ENCODE measurements at regions not wholly inside any gene's neighbourhood (a gene's known extent, or its start where the extent isn't known, plus 50 kb on each side); places are given as distances from the start of the nearest gene placed in this dataset.
"Not testable (repeated sequence)": the region's sequence is repeated elsewhere in the genome, so short reads cannot be mapped to it uniquely, and the experiment has no call there.

DNA sequence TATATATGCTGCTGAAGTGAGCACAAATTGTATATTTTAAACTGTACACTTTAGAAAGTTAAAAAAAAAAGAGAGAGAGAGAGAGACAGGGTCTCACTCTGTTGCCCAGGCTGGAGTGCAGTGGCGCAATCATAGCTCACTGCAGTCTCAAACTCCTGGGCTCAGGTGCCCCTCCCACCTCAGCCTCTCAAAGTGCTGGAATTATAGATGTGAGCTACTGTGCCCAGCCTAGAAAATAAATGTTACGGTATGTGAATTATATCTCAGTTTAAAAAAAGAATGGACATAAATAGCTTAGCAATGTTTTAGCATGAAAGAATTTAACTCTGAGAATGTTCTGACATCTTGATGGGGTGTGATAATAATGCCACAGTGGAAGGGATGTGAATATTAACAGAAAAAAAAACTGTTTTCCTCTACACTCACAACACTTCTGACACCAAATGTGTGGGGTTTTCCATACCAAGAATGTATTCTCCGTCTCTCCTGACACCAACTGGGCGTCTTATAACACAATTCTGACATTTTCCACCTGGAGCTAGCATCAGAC, 162.1 kb downstream of the PLCE1 start:
- FAIRE-seq (no peak), DNase-seq (peak in 1 of 5 donors; percentile 3)
- Histone ChIP-seq H3K36me3 (ENCODE audit: control insufficient read depth in 2 of 3, insufficient read depth in 3 of 3, low read length in 3 of 3) (no peaks in the 10 kb centered on the region), H3K9me3 (ENCODE audit: control insufficient read depth in 2 of 3, insufficient read depth in 1 of 3, low read length in 3 of 3) (no peaks in the 10 kb centered on the region), H3K4me1 (ENCODE audit: control insufficient read depth in 2 of 3, insufficient read depth in 2 of 3, low read depth in 1 of 3, low read length in 3 of 3) (no peaks in the 10 kb centered on the region), H3K9ac (ENCODE audit: low read length in 3 of 3) (no peak overlapping the region), H3K4me3 (ENCODE audit: low read length in 3 of 3) (no peak overlapping the region), H3K27me3 (ENCODE audit: control insufficient read depth, insufficient read depth, low read length) (no peaks in the 10 kb centered on the region), H3K27ac (ENCODE audit: low read depth in 2 of 2, low read length in 2 of 2) (no peak overlapping the region)
- intact Hi-C loops (cut with DNase I) = no loop called here
- TF ChIP-seq CTCF (IDR thresholded peaks at IDR 0.05; ENCODE audit: borderline replicate concordance, extremely low read depth, insufficient read depth) = no peak

DNA sequence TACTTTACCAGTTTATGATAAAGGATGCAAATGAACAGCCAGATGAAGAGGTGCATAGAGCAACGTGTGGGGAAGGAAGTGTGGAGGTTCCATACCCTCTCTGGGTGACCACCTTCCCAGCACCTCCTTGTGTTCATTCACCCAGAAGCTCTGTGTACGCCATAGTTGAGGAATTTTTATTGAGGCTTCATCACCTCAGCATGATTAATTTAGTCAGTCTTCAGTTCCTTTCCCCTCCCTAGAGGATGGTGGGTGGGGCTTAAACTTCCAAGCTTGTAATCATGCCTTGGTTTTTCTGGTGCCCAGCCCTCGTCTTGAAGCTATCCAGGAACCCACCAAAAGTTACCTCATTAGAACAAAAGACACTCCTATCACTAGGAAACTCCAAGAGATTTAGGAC, 162.7 kb downstream of the PLCE1 start:
- intact Hi-C loops (cut with DNase I) = no loop called here
- H3K4me1 ChIP-seq (ENCODE audit: control insufficient read depth in 2 of 3, insufficient read depth in 2 of 3, low read depth in 1 of 3, low read length in 3 of 3) = no peaks in the 10 kb centered on the region
- no peaks in the 10 kb centered on the region for H3K27me3 ChIP-seq (ENCODE audit: control insufficient read depth, insufficient read depth, low read length)
- no peak for TF ChIP-seq CTCF (IDR thresholded peaks at IDR 0.05; ENCODE audit: borderline replicate concordance, extremely low read depth, insufficient read depth)
- no peak overlapping the region for H3K9ac ChIP-seq (ENCODE audit: low read length in 3 of 3)
- DNase-seq (no peak), FAIRE-seq (no peak)
- H3K4me3 ChIP-seq (ENCODE audit: low read length in 3 of 3) = no peak overlapping the region
- H3K27ac ChIP-seq (ENCODE audit: low read depth in 2 of 2, low read length in 2 of 2) = no peak overlapping the region
- no peaks in the 10 kb centered on the region for H3K9me3 ChIP-seq (ENCODE audit: control insufficient read depth in 2 of 3, insufficient read depth in 1 of 3, low read length in 3 of 3)
- H3K36me3 ChIP-seq (ENCODE audit: control insufficient read depth in 2 of 3, insufficient read depth in 3 of 3, low read length in 3 of 3) = no peaks in the 10 kb centered on the region

GRCh38 chr10:94165158-94165611, 171.5 kb downstream of the PLCE1 start:
- H3K9ac ChIP-seq (ENCODE audit: low read length in 3 of 3); H3K9me3 ChIP-seq (ENCODE audit: control insufficient read depth in 2 of 3, insufficient read depth in 1 of 3, low read length in 3 of 3); DNase-seq; H3K36me3 ChIP-seq (ENCODE audit: control insufficient read depth in 2 of 3, insufficient read depth in 3 of 3, low read length in 3 of 3); H3K27me3 ChIP-seq (ENCODE audit: control insufficient read depth, insufficient read depth, low read length); H3K27ac ChIP-seq (ENCODE audit: low read depth in 2 of 2, low read length in 2 of 2); H3K4me1 ChIP-seq (ENCODE audit: control insufficient read depth in 2 of 3, insufficient read depth in 2 of 3, low read depth in 1 of 3, low read length in 3 of 3); FAIRE-seq; intact Hi-C loops (cut with DNase I); H3K4me3 ChIP-seq (ENCODE audit: low read length in 3 of 3): not testable (repeated sequence)

DNA sequence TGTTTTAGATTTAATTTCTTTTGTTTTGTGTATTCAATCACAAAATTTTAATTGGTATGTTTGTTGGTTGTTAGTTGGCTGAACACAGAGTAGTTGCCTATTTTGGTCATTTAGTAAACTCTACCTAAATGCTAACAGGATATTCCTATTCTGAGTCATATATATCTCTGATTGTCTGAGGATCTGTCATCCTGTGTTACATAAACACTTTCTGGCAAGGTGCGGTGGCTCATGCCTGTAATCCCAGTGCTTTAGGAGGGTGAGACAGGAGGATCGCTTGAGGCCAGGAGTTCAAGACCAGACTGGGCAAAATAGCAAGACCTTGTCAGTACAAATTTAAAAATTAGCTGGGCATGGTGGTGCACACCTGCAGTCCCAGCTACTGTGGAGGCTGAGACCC, 178.6 kb downstream of the PLCE1 start:
- intact Hi-C loops (cut with DNase I) = no loop called here
- DNase-seq = no peak
- TF ChIP-seq CTCF (IDR thresholded peaks at IDR 0.05; ENCODE audit: borderline replicate concordance, extremely low read depth, insufficient read depth) = no peak
- FAIRE-seq = no peak
- Histone ChIP-seq H3K9ac (ENCODE audit: low read length in 3 of 3) (no peak overlapping the region), H3K4me3 (ENCODE audit: low read length in 3 of 3) (no peak overlapping the region), H3K9me3 (ENCODE audit: control insufficient read depth in 2 of 3, insufficient read depth in 1 of 3, low read length in 3 of 3) (no peaks in the 10 kb centered on the region), H3K36me3 (ENCODE audit: control insufficient read depth in 2 of 3, insufficient read depth in 3 of 3, low read length in 3 of 3) (no peaks in the 10 kb centered on the region), H3K27me3 (ENCODE audit: control insufficient read depth, insufficient read depth, low read length) (no peaks in the 10 kb centered on the region), H3K4me1 (ENCODE audit: control insufficient read depth in 2 of 3, insufficient read depth in 2 of 3, low read depth in 1 of 3, low read length in 3 of 3) (no peaks in the 10 kb centered on the region), H3K27ac (ENCODE audit: low read depth in 2 of 2, low read length in 2 of 2) (no peak overlapping the region)
